ENCODE measurements at regions not wholly inside any gene's neighbourhood (a gene's known extent, or its start where the extent isn't known, plus 50 kb on each side); places are given as distances from the start of the nearest gene placed in this dataset.
"Not testable (repeated sequence)": the region's sequence is repeated elsewhere in the genome, so short reads cannot be mapped to it uniquely, and the experiment has no call there.

- TF ChIP-seq, protein P1, sequence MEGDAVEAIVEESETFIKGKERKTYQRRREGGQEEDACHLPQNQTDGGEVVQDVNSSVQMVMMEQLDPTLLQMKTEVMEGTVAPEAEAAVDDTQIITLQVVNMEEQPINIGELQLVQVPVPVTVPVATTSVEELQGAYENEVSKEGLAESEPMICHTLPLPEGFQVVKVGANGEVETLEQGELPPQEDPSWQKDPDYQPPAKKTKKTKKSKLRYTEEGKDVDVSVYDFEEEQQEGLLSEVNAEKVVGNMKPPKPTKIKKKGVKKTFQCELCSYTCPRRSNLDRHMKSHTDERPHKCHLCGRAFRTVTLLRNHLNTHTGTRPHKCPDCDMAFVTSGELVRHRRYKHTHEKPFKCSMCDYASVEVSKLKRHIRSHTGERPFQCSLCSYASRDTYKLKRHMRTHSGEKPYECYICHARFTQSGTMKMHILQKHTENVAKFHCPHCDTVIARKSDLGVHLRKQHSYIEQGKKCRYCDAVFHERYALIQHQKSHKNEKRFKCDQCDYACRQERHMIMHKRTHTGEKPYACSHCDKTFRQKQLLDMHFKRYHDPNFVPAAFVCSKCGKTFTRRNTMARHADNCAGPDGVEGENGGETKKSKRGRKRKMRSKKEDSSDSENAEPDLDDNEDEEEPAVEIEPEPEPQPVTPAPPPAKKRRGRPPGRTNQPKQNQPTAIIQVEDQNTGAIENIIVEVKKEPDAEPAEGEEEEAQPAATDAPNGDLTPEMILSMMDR (conservative IDR thresholded peaks at IDR 0.05; ENCODE audit: low read length), result no peak
- no peak overlapping the region for H3K4me3 ChIP-seq (ENCODE audit: low read length)
- DNase-seq (ENCODE audit: low read depth), result no peak
These were observed 604.4 kb upstream of the SPRY2 start for GRCh38 chr13:80945328-80945727.

GRCh38 chr13:80939581-80939980 is 598.7 kb upstream of the SPRY2 start:
- TF ChIP-seq, protein P1 (conservative IDR thresholded peaks at IDR 0.05; ENCODE audit: low read length), result no peak
- H3K4me3 ChIP-seq (ENCODE audit: low read length), result no peak overlapping the region
- no peak for DNase-seq (ENCODE audit: low read depth)

GRCh38 chr13:80931766-80932165 is 590.8 kb upstream of the SPRY2 start:
- TF ChIP-seq, protein P1 (conservative IDR thresholded peaks at IDR 0.05; ENCODE audit: low read length), result no peak
- H3K4me3 ChIP-seq (ENCODE audit: low read length), result no peak overlapping the region
- DNase-seq (ENCODE audit: low read depth), result no peak

GRCh38 chr13:80931118-80931517 is 590.2 kb upstream of the SPRY2 start:
- TF ChIP-seq, protein P1 (conservative IDR thresholded peaks at IDR 0.05; ENCODE audit: low read length), result no peak
- DNase-seq (ENCODE audit: low read depth), result no peak
- H3K4me3 ChIP-seq (ENCODE audit: low read length), result no peak overlapping the region

DNA sequence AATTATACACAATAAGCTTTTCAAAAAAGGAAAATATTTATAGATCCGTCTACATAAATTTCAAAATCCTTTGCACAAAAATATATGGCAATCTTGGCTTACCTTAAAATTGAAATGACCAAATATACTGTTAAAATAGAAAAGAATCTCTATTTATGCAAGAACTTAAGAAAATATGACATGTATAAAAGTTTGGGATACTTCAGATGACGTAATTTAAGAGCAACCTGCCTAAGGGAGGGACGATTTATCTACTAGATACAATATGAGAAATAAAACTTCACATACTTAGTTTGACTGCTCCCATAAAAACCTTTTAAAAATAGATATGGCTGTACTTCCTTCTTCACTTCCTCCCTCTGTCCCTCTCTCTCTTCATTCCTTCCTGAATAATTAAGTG is 587.3 kb upstream of the SPRY2 start:
- TF ChIP-seq, protein P1 (conservative IDR thresholded peaks at IDR 0.05; ENCODE audit: low read length), result no peak
- DNase-seq (ENCODE audit: low read depth), result no peak
- H3K4me3 ChIP-seq (ENCODE audit: low read length), result no peak overlapping the region

GRCh38 chr13:80926024-80926423 is 585.1 kb upstream of the SPRY2 start:
- H3K4me3 ChIP-seq (ENCODE audit: low read length); DNase-seq (ENCODE audit: low read depth): not testable (repeated sequence)

DNA sequence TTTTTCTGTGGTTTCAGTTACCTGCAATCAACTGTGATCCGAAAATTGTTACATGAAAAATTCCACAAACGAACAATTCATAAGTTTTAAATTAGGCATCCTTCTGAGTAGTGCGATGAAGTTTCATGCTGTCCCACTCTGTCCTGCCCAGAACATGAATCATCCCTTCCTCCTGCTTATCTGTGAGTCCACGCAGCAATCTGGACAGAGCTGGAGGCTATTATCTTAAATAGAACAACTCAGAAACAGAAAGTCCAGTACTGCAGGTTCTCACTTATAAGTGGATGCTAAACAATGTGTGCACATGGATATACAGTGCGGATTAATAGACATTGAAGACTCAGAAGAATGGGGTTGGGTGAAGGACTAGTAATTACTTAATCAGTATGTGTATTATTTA is 583.7 kb upstream of the SPRY2 start:
- no peak overlapping the region for H3K4me3 ChIP-seq (ENCODE audit: low read length)
- DNase-seq (ENCODE audit: low read depth), result no peak
- TF ChIP-seq, protein P1 (conservative IDR thresholded peaks at IDR 0.05; ENCODE audit: low read length), result no peak

DNA sequence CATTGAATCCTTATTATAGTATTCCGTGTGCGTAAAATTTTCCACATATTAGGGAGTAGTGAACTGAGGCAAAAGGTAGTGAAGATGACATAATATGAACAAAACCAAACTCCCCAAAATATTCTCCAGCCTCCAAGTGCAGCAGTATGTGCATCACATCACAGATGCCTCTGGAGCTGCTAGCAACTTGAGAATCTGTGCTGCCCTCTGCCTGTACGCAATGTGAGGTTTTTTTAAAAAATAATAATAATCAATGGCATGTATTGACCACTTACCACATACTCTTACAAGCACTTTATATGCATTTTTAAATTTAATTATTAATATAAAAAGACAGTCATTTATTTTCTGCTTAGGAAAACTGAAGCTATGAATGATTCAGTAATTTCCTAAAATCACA is 583.0 kb upstream of the SPRY2 start:
- TF ChIP-seq, protein P1 (conservative IDR thresholded peaks at IDR 0.05; ENCODE audit: low read length), result no peak
- H3K4me3 ChIP-seq (ENCODE audit: low read length), result no peak overlapping the region
- DNase-seq (ENCODE audit: low read depth), result no peak

All from AG10803 (cell line).